Endothelial cell of umbilical vein (primary cell): ENCODE measurements at regions not wholly inside any gene's neighbourhood (a gene's known extent, or its start where the extent isn't known, plus 50 kb on each side); places are given as distances from the start of the nearest gene placed in this dataset.

ENCODE experiments used
- BruUV-seq: library from RNA; stranded (reverse); fragments of 400-500 nt; replicated peaks from 2 replicates; lab custom pipeline; 2021; lab: Mats Ljungman, UMichigan
- CTCF ChIA-PET: fragments of 300-600, 350-600 bp; sonication (Branson Sonifier 250); formaldehyde crosslinking; loops from one replicate; lab custom pipeline; 2021; ENCODE audit warnings: antibody characterized with exemption, inconsistent platforms; lab: Charles Lee
- POLR2A ChIA-PET: fragments of 300-600, 350-600 bp; sonication (Branson Sonifier 250); formaldehyde crosslinking; loops from one replicate; lab custom pipeline; 2021; ENCODE audit warnings: antibody characterized with exemption, inconsistent platforms; lab: Charles Lee
- DNase-seq: peaks from one replicate; pipeline ENCODE4 v3.0.0-alpha.2; 2011; ENCODE audit warnings: low read depth, low spot score
- FAIRE-seq: peaks from 2 replicates; lab custom pipeline; 2011; peaks lifted over from hg19 to GRCh38; lab: Jason Lieb, UNC
- H2AFZ ChIP-seq: 2 replicates; pipeline ENCODE4 v1.6.0; 2012; ENCODE audit warnings: low read depth, low read length, control low read depth, inconsistent platforms
- H3K27ac ChIP-seq: 2 replicates; pipeline ENCODE4 v1.5.1; 2011; ENCODE audit warnings: low read depth, mild to moderate bottlenecking, control low read depth, low read length, moderate library complexity; ENCODE audit not compliant: insufficient read depth
- H3K27me3 ChIP-seq, 2 experiments: 2 replicates each; pipeline versions ENCODE4 v1.6.0 to v1.6.1; 2011; ENCODE audit warnings: low read length in 2 of 2, mixed read lengths in 1 of 2; ENCODE audit not compliant: control insufficient read depth in 2 of 2, insufficient read depth in 2 of 2
- H3K36me3 ChIP-seq, 2 experiments: 2 replicates in 1 of 2; 3 replicates in 1 of 2; pipeline ENCODE4 v1.5.1; 2011; ENCODE audit warnings: low read length in 2 of 2, mild to moderate bottlenecking in 1 of 2, moderate library complexity in 1 of 2; ENCODE audit not compliant: control insufficient read depth in 2 of 2, insufficient read depth in 2 of 2; ENCODE audit errors: extremely low read depth in 1 of 2
- H3K4me1 ChIP-seq: 3 replicates; pipeline ENCODE4 v1.5.1; 2011; ENCODE audit warnings: mild to moderate bottlenecking, low read length; ENCODE audit not compliant: control insufficient read depth, insufficient read depth; ENCODE audit errors: extremely low read depth
- H3K4me2 ChIP-seq: 2 replicates; pipeline ENCODE4 v1.6.1; 2011; ENCODE audit warnings: low read length, control low read depth, mixed read lengths; ENCODE audit not compliant: insufficient read depth
- H3K4me3 ChIP-seq, 3 experiments: fragments of 200-600 bp in 1 of 3; sonication (generic), shearing (Covaris generic) in 1 of 3; replicated peaks in 1 of 3; 2 replicates each; pipeline ENCODE4 v1.5.1; 2011 to 2016; ENCODE audit warnings: control low read depth in 3 of 3, low read length in 3 of 3, mild to moderate bottlenecking in 2 of 3, inconsistent platforms in 1 of 3, low read depth in 1 of 3, moderate library complexity in 1 of 3; ENCODE audit not compliant: insufficient read depth in 1 of 3
- H3K79me2 ChIP-seq: 2 replicates; pipeline ENCODE4 v1.6.0; 2012; ENCODE audit warnings: low read length, inconsistent platforms; ENCODE audit not compliant: control insufficient read depth, insufficient read depth
- H3K9ac ChIP-seq: replicated peaks from 2 replicates; pipeline ENCODE3; 2011; ENCODE audit warnings: low read length, control low read depth; ENCODE audit not compliant: insufficient read depth; ENCODE audit errors: extremely low read depth
- H3K9me1 ChIP-seq: replicated peaks from 3 replicates; pipeline ENCODE4 v1.6.0; 2011; ENCODE audit warnings: mild to moderate bottlenecking, low read length; ENCODE audit not compliant: control insufficient read depth, insufficient read depth; ENCODE audit errors: extremely low read depth
- H3K9me3 ChIP-seq: replicated peaks from 2 replicates; pipeline ENCODE4 v1.5.1; 2012; ENCODE audit warnings: low read length, inconsistent platforms; ENCODE audit not compliant: control insufficient read depth, insufficient read depth
- H4K20me1 ChIP-seq: replicated peaks from 2 replicates; pipeline ENCODE3; 2011; ENCODE audit warnings: mild to moderate bottlenecking, low read length; ENCODE audit not compliant: control insufficient read depth, insufficient read depth; ENCODE audit errors: extremely low read depth
- EZH2 ChIP-seq: IDR thresholded peaks from 2 replicates; pipeline ENCODE4 v1.6.1; 2012; ENCODE audit warnings: borderline replicate concordance, low read depth, mild to moderate bottlenecking, moderate library complexity, low read length, inconsistent platforms; ENCODE audit not compliant: severe bottlenecking
- FOS ChIP-seq: IDR thresholded peaks from 2 replicates; pipeline ENCODE4 v1.6.1; 2011; ENCODE audit warnings: mild to moderate bottlenecking, low read length, moderate library complexity, borderline replicate concordance; ENCODE audit not compliant: insufficient read depth
- GATA2 ChIP-seq: IDR thresholded peaks from 2 replicates; pipeline ENCODE4 v1.7.0; 2011; ENCODE audit warnings: low read depth, mild to moderate bottlenecking, moderate library complexity, mixed read lengths, low read length; ENCODE audit not compliant: insufficient read length, insufficient read depth
- JUN ChIP-seq: IDR thresholded peaks from 2 replicates; pipeline ENCODE4 v1.6.1; 2011; ENCODE audit warnings: borderline replicate concordance, low read depth; ENCODE audit not compliant: insufficient read length, insufficient read depth
- MYC ChIP-seq: IDR thresholded peaks from one replicate; pipeline ENCODE4 v1.6.1; 2011; ENCODE audit warnings: mild to moderate bottlenecking, low read depth, low read length
- POLR2A ChIP-seq: IDR thresholded peaks from 2 replicates; pipeline ENCODE4 v1.6.1; 2012; ENCODE audit warnings: low read depth, mild to moderate bottlenecking, control low read depth, low read length
- POLR2AphosphoS5 ChIP-seq: IDR thresholded peaks from 2 replicates; pipeline ENCODE4 v1.6.1; 2012; ENCODE audit warnings: low read depth, mild to moderate bottlenecking, control low read depth, low read length, moderate library complexity; ENCODE audit not compliant: insufficient read depth
- dilution Hi-C: fragments of 300-500 bp; cut with MboI; formaldehyde crosslinking; loops from one replicate; pipeline ENCODE4 v1.15.0; 2019; ENCODE audit warnings: low sequenced_read_pairs; ENCODE audit not compliant: extremely low pct_ligation_motif_present
- intact Hi-C: fragments of 100-400 bp; cut with micrococcal nuclease; formaldehyde crosslinking; loops from one replicate; pipeline ENCODE4 v1.10.0; 2022
- TF ChIP-seq, protein P1 (sequence below): IDR thresholded peaks from 2 replicates; pipeline ENCODE4 v1.6.1; 2011; ENCODE audit not compliant: insufficient read depth, insufficient read length
- TF ChIP-seq, protein P2 (sequence below), 2 donors: IDR thresholded peaks; 1 replicate in 1 of 2; 2 replicates in 1 of 2; pipeline ENCODE4 v1.5.1; 2011; ENCODE audit warnings: low read length in 2 of 2, mild to moderate bottlenecking in 2 of 2, moderate library complexity in 2 of 2, control low read depth in 1 of 2, inconsistent platforms in 1 of 2, low read depth in 1 of 2; ENCODE audit not compliant: insufficient read depth in 1 of 2; ENCODE audit errors: extremely low read depth in 1 of 2

DNA sequence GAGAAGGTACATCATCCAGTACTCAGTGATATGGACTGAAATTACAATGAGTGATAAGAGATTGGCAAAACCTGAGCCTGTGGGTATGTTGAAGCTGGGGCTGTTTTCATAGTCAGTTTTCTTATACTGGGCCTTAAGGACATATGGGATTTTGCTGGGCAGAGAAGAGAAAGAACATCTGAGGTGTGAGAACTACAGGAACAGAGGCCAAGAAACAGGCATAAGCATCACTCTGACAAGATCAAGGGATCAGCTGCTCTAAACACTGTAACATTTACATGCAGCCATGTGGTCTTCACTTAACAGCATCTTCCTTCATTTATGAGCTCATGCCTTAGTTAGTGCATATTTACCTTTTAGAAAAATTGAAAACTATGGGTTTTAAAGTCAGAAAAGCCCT, 220.0 kb downstream of the TRIM36 start:
- Histone ChIP-seq H3K9ac (no peak overlapping the region), H3K9me3 (no peaks in the 10 kb centered on the region), H3K9me1 (no peaks in the 10 kb centered on the region), H3K36me3 (no peaks in the 10 kb centered on the region), H3K27ac (no peak overlapping the region), H3K79me2 (no peaks in the 10 kb centered on the region), H3K4me2 (no peak overlapping the region), H3K4me1 (no peaks in the 10 kb centered on the region), H3K27me3 (no peaks in the 10 kb centered on the region), H4K20me1 (no peaks in the 10 kb centered on the region), H3K4me3 (no peak overlapping the region), H2AFZ (no peak overlapping the region)
- no peak for DNase-seq
- intact Hi-C loops (no loop called here), dilution Hi-C loops (no loop called here)
- CTCF ChIA-PET, result no interaction called here
- BruUV-seq, result no TSS peak
- no peak for TF ChIP-seq MYC
- TF ChIP-seq, protein P1, sequence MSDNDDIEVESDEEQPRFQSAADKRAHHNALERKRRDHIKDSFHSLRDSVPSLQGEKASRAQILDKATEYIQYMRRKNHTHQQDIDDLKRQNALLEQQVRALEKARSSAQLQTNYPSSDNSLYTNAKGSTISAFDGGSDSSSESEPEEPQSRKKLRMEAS, result no peak
- no peak for TF ChIP-seq GATA2
- TF ChIP-seq, protein P2, sequence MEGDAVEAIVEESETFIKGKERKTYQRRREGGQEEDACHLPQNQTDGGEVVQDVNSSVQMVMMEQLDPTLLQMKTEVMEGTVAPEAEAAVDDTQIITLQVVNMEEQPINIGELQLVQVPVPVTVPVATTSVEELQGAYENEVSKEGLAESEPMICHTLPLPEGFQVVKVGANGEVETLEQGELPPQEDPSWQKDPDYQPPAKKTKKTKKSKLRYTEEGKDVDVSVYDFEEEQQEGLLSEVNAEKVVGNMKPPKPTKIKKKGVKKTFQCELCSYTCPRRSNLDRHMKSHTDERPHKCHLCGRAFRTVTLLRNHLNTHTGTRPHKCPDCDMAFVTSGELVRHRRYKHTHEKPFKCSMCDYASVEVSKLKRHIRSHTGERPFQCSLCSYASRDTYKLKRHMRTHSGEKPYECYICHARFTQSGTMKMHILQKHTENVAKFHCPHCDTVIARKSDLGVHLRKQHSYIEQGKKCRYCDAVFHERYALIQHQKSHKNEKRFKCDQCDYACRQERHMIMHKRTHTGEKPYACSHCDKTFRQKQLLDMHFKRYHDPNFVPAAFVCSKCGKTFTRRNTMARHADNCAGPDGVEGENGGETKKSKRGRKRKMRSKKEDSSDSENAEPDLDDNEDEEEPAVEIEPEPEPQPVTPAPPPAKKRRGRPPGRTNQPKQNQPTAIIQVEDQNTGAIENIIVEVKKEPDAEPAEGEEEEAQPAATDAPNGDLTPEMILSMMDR (IDR thresholded peaks at IDR 0.05; ENCODE audit: extremely low read depth in 1 of 2, insufficient read depth in 1 of 2, low read depth in 1 of 2, low read length in 2 of 2), result no peak
- TF ChIP-seq FOS, result no peak
- TF ChIP-seq JUN, result no peak
- no peak for TF ChIP-seq EZH2
- TF ChIP-seq POLR2A, result no peak
- TF ChIP-seq POLR2AphosphoS5, result no peak
- FAIRE-seq, result no peak
- POLR2A ChIA-PET, result no interaction called here
